ENCODE measurements at regions not wholly inside any gene's neighbourhood (a gene's known extent, or its start where the extent isn't known, plus 50 kb on each side); places are given as distances from the start of the nearest gene placed in this dataset.

- ChIA-PET CTCF (ENCODE audit: low intra/inter-chr PET ratio) (interaction anchor here (0.5 kb wide), 1 partner anchor 624 kb away, joined by 4 read pairs; no protein-coding TSS in a partner anchor), POLR2A (interaction anchor here (0.7 to 0.9 kb wide), 3 partner anchors 14 to 279 kb away, joined by 3 to 4 read pairs (median 3); no protein-coding TSS in a partner anchor)
- Histone ChIP-seq H3K79me2 (ENCODE audit: control insufficient read depth, insufficient read depth, low read length) (no peaks in the 10 kb centered on the region), H4K20me1 (replicated peaks; ENCODE audit: control insufficient read depth, insufficient read depth, low read length) (no peaks in the 10 kb centered on the region), H3K9me3 (replicated peaks; ENCODE audit: control insufficient read depth, insufficient read depth, low read depth, low read length) (no peaks in the 10 kb centered on the region), H3K27me3 (ENCODE audit: control insufficient read depth in 2 of 2, insufficient read depth in 2 of 2, low read length in 2 of 2) (no peaks in the 10 kb centered on the region), H3K9me1 (ENCODE audit: control insufficient read depth, insufficient read depth, low read length) (no peaks in the 10 kb centered on the region), H3K4me2 (ENCODE audit: insufficient read depth, low read length) (no peak overlapping the region), H3K4me3 (no peak overlapping the region), H2AFZ (ENCODE audit: low read depth, low read length) (peak overlapping the region; percentile 84), H3K9ac (ENCODE audit: insufficient read depth in 1 of 2, low read depth in 2 of 2, low read length in 2 of 2) (no peak overlapping the region), H3K36me3 (ENCODE audit: control insufficient read depth, insufficient read depth, low read length) (no peaks in the 10 kb centered on the region), H3K27ac (ENCODE audit: extremely low read depth, low read depth, low read length) (peak overlapping the region; percentile 28; the same call in 1 of the 3 replicates), H3K4me1 (replicated peaks in 1 of 2; ENCODE audit: control insufficient read depth in 2 of 2, insufficient read depth in 2 of 2, low read length in 2 of 2) (peaks cover 5 to 12% of the 10 kb centered on the region in 2 experiments)
- intact Hi-C loops (cut with micrococcal nuclease) = loop anchor here (10.0 kb wide), 1 partner anchor 398 kb away; no protein-coding TSS in a partner anchor
- ATAC-seq (no peak), FAIRE-seq (no peak), DNase-seq (ENCODE audit: extremely low read depth in 1 of 4, low spot score in 3 of 4) (no peak)
- no TSS peak for BruUV-seq (replicated peaks)
- in situ Hi-C loops (cut with MboI) = no loop called here
- TF ChIP-seq ZNF316 (IDR thresholded peaks at IDR 0.05) (peak; percentile 27; the same call in 1 of the 2 replicates), ZC3H4 (CRISPR knock-in tag; IDR thresholded peaks at IDR 0.05; ENCODE audit: borderline replicate concordance) (no peak)
- 36% methylated on average over 2 of the region's 2 CpGs for WGBS (ENCODE audit: insufficient coverage, low coverage, missing lambda C conversion rate)
Measured at GRCh38 chr4:174152717-174153466, 130.6 kb downstream of the FBXO8 start.

GRCh38 chr4:174147863-174148262 is 135.6 kb downstream of the FBXO8 start:
- Histone ChIP-seq H3K27me3 (ENCODE audit: control insufficient read depth in 2 of 2, insufficient read depth in 2 of 2, low read length in 2 of 2) (no peaks in the 10 kb centered on the region), H3K27ac (ENCODE audit: extremely low read depth, low read depth, low read length) (no peak overlapping the region), H2AFZ (ENCODE audit: low read depth, low read length) (no peak overlapping the region), H3K9me3 (replicated peaks; ENCODE audit: control insufficient read depth, insufficient read depth, low read depth, low read length) (no peaks in the 10 kb centered on the region), H3K36me3 (ENCODE audit: control insufficient read depth, insufficient read depth, low read length) (no peaks in the 10 kb centered on the region), H3K4me3 (no peak overlapping the region), H3K9ac (ENCODE audit: insufficient read depth in 1 of 2, low read depth in 2 of 2, low read length in 2 of 2) (no peak overlapping the region), H3K4me2 (ENCODE audit: insufficient read depth, low read length) (no peak overlapping the region), H3K4me1 (replicated peaks in 1 of 2; ENCODE audit: control insufficient read depth in 2 of 2, insufficient read depth in 2 of 2, low read length in 2 of 2) (peaks cover 0 to 4% of the 10 kb centered on the region in 2 experiments; a peak in 2 of 5 replicates), H3K79me2 (ENCODE audit: control insufficient read depth, insufficient read depth, low read length) (no peaks in the 10 kb centered on the region), H3K9me1 (ENCODE audit: control insufficient read depth, insufficient read depth, low read length) (no peaks in the 10 kb centered on the region), H4K20me1 (replicated peaks; ENCODE audit: control insufficient read depth, insufficient read depth, low read length) (no peaks in the 10 kb centered on the region)
- no TSS peak for BruUV-seq (replicated peaks)
- no peak for DNase-seq (ENCODE audit: extremely low read depth in 1 of 4, low spot score in 3 of 4)
- intact Hi-C loops (cut with micrococcal nuclease) = no loop called here
- in situ Hi-C loops (cut with MboI) = no loop called here
- WGBS (ENCODE audit: insufficient coverage, low coverage, missing lambda C conversion rate) = 39% methylated on average over 2 of the region's 2 CpGs
- ATAC-seq = no peak
- no peak for FAIRE-seq
- ChIA-PET CTCF (ENCODE audit: low intra/inter-chr PET ratio) (no interaction called here), POLR2A (no interaction called here)
- TF ChIP-seq CTCF (IDR thresholded peaks at IDR 0.05 in 2 of 3, conservative IDR thresholded peaks at IDR 0.05 in 1 of 3; ENCODE audit: insufficient read depth in 2 of 3, low read depth in 1 of 3, low read length in 3 of 3) (no peak), TAF7 (tag; IDR thresholded peaks at IDR 0.05) (no peak), NKRF (IDR thresholded peaks at IDR 0.05; ENCODE audit: borderline replicate concordance) (no peak), CCAR2 (IDR thresholded peaks at IDR 0.05; ENCODE audit: low read depth, low read length) (no peak), HES1 (IDR thresholded peaks at IDR 0.05; ENCODE audit: low read depth) (no peak), SMAD4 (CRISPR knock-in tag; conservative IDR thresholded peaks at IDR 0.05) (no peak), E2F4 (CRISPR knock-in tag; IDR thresholded peaks at IDR 0.05; ENCODE audit: low read depth) (no peak)

Measured in K562 (cell line).